DOHH2 (cell line): ENCODE measurements at regions not wholly inside any gene's neighbourhood (a gene's known extent, or its start where the extent isn't known, plus 50 kb on each side); places are given as distances from the start of the nearest gene placed in this dataset.

Experiments
- CTCF ChIP-seq: fragments of 200-600 bp; sonication (generic); IDR thresholded peaks from one replicate; pipeline ENCODE4 v1.5.1; 2014; ENCODE audit warnings: antibody characterized with exemption, mild to moderate bottlenecking, low read depth, low read length; ENCODE audit not compliant: poor library complexity, severe bottlenecking
- EZH2phosphoT487 ChIP-seq: fragments of 200-600 bp; sonication (generic); IDR thresholded peaks from 2 replicates; pipeline ENCODE4 v1.6.1; 2017; ENCODE audit warnings: borderline replicate concordance, mild to moderate bottlenecking, antibody characterized with exemption, low read length, moderate library complexity, mixed read lengths

- no peak for TF ChIP-seq CTCF
- no peak for TF ChIP-seq EZH2phosphoT487
These were observed 120.0 kb upstream of the HAND1 start for GRCh38 chr5:154598021-154598420.
